ENCODE measurements at regions not wholly inside any gene's neighbourhood (a gene's known extent, or its start where the extent isn't known, plus 50 kb on each side); places are given as distances from the start of the nearest gene placed in this dataset.

DNA sequence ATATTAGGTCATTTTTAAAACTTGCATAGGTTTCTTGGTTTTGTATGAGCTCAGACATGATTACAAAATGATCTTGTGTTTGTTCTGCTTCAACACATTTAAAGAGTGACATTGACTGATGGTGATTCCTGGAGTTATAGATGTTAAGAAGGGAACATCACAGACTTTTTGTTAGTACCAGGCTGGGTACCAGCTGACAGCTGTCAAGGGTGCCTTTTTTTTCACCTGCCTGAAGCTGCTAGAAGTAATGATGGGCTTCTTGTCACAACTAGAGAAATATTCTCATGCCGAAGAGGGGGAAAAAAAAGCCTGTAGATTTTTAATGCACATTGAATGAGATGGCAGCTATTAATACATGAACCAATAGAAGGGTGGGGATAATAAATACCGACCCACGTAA lies 226.6 kb upstream of the TRAM1L1 start (continued):
- TF ChIP-seq, protein P1, sequence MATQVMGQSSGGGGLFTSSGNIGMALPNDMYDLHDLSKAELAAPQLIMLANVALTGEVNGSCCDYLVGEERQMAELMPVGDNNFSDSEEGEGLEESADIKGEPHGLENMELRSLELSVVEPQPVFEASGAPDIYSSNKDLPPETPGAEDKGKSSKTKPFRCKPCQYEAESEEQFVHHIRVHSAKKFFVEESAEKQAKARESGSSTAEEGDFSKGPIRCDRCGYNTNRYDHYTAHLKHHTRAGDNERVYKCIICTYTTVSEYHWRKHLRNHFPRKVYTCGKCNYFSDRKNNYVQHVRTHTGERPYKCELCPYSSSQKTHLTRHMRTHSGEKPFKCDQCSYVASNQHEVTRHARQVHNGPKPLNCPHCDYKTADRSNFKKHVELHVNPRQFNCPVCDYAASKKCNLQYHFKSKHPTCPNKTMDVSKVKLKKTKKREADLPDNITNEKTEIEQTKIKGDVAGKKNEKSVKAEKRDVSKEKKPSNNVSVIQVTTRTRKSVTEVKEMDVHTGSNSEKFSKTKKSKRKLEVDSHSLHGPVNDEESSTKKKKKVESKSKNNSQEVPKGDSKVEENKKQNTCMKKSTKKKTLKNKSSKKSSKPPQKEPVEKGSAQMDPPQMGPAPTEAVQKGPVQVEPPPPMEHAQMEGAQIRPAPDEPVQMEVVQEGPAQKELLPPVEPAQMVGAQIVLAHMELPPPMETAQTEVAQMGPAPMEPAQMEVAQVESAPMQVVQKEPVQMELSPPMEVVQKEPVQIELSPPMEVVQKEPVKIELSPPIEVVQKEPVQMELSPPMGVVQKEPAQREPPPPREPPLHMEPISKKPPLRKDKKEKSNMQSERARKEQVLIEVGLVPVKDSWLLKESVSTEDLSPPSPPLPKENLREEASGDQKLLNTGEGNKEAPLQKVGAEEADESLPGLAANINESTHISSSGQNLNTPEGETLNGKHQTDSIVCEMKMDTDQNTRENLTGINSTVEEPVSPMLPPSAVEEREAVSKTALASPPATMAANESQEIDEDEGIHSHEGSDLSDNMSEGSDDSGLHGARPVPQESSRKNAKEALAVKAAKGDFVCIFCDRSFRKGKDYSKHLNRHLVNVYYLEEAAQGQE (IDR thresholded peaks at IDR 0.05; ENCODE audit: low read depth) = no peak
- TF ChIP-seq EZH2 (IDR thresholded peaks at IDR 0.05) = no peak
- no peak for TF ChIP-seq CBX3 (IDR thresholded peaks at IDR 0.05; ENCODE audit: low read depth)

DNA sequence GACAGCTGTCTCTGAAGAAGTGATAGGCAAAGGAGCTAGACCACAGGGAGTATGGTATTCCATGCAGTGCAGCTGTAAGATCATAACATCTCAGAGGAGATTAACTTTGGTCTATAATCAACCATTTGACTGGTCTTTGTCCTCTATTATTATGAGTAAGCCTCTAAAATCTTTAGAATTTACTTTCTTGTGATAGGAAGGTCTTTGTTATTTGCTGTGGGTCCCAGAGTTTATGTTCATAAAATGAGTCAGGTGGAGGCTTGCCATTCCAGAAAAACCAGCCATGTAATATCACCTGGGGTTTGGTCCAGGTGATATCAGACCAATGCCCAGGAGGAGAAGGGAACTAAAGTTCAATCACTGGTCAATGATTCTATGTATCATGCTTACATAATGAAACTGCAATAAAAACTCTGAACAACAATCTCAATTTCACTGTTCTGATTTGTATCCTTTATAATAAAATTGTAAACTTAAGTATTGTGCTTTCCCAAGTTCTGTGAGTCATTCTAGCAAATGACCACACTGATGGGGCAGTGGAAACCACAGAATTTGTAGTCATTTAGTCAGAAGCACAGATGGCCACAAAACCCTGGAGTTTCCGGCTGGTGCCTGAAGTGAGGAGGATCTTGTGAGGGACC lies 239.6 kb upstream of the TRAM1L1 start:
- ChIA-PET RAD21 (ENCODE audit: low non-redundant PET in 1 of 2, low total read pairs in 2 of 2, uncharacterized antibody in 2 of 2, unreplicated experiment in 2 of 2) (no interaction called here), CTCF (no interaction called here), POLR2A (no interaction called here)
- TF ChIP-seq, protein P2, sequence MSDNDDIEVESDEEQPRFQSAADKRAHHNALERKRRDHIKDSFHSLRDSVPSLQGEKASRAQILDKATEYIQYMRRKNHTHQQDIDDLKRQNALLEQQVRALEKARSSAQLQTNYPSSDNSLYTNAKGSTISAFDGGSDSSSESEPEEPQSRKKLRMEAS (IDR thresholded peaks at IDR 0.05) = no peak
- TF ChIP-seq FOSL1 (IDR thresholded peaks at IDR 0.05; ENCODE audit: low read depth) (peak; percentile 44), POLR2A (IDR thresholded peaks at IDR 0.05; ENCODE audit: borderline replicate concordance, extremely low read depth, insufficient read depth, insufficient read length) (no peak), EZH2 (IDR thresholded peaks at IDR 0.05) (no peak), JUND (IDR thresholded peaks at IDR 0.05) (peak; percentile 33), SP1 (IDR thresholded peaks at IDR 0.05; ENCODE audit: low read depth) (peak; percentile 43)
- TF ChIP-seq, protein P1 (IDR thresholded peaks at IDR 0.05; ENCODE audit: low read depth) = no peak
- TF ChIP-seq, protein P3, sequence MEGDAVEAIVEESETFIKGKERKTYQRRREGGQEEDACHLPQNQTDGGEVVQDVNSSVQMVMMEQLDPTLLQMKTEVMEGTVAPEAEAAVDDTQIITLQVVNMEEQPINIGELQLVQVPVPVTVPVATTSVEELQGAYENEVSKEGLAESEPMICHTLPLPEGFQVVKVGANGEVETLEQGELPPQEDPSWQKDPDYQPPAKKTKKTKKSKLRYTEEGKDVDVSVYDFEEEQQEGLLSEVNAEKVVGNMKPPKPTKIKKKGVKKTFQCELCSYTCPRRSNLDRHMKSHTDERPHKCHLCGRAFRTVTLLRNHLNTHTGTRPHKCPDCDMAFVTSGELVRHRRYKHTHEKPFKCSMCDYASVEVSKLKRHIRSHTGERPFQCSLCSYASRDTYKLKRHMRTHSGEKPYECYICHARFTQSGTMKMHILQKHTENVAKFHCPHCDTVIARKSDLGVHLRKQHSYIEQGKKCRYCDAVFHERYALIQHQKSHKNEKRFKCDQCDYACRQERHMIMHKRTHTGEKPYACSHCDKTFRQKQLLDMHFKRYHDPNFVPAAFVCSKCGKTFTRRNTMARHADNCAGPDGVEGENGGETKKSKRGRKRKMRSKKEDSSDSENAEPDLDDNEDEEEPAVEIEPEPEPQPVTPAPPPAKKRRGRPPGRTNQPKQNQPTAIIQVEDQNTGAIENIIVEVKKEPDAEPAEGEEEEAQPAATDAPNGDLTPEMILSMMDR (IDR thresholded peaks at IDR 0.05 in 2 of 3, conservative IDR thresholded peaks at IDR 0.05 in 1 of 3; ENCODE audit: borderline replicate concordance in 1 of 3, insufficient read depth in 1 of 3, low read depth in 2 of 3, low read length in 2 of 3) = no peak
- Histone ChIP-seq H3K4me2 (ENCODE audit: low read length) (peak overlapping the region; percentile 30), H3K27me3 (ENCODE audit: insufficient read depth, low read length) (no peaks in the 10 kb centered on the region), H3K9me2 (ENCODE audit: insufficient read depth) (no peaks in the 10 kb centered on the region), H2AFZ (ENCODE audit: low read depth, low read length, poor library complexity, severe bottlenecking) (no peak overlapping the region), H3K4me1 (ENCODE audit: control insufficient read depth in 1 of 2, insufficient read depth in 2 of 2, low read length in 2 of 2) (peaks cover 0 to 13% of the 10 kb centered on the region in 2 experiments; a peak in 2 of 4 replicates), H3K4me3 (replicated peaks in 1 of 2; ENCODE audit: low read depth in 1 of 2, low read length in 2 of 2) (no peak overlapping the region), H3K27ac (ENCODE audit: low read depth, low read length) (no peak overlapping the region), H3K79me2 (ENCODE audit: insufficient read depth, low read length) (no peaks in the 10 kb centered on the region), H4K20me1 (ENCODE audit: insufficient read depth) (no peaks in the 10 kb centered on the region), H3K9me3 (ENCODE audit: control insufficient read depth in 1 of 2, insufficient read depth in 1 of 2, low read depth in 1 of 2, low read length in 2 of 2) (no peaks in the 10 kb centered on the region), H3K9ac (ENCODE audit: low read length) (no peak overlapping the region), H3K36me3 (ENCODE audit: control insufficient read depth in 1 of 2, insufficient read depth in 2 of 2, low read length in 2 of 2) (no peaks in the 10 kb centered on the region)
- ATAC-seq (peak; percentile 70), DNase-seq (ENCODE audit: low read depth, low spot score) (peak; percentile 49)
- no TSS peak for BruUV-seq (replicated peaks)
- intact Hi-C loops (cut with micrococcal nuclease) = no loop called here

Data from HCT116 (cell line).